ENCODE measurements at regions not wholly inside any gene's neighbourhood (a gene's known extent, or its start where the extent isn't known, plus 50 kb on each side); places are given as distances from the start of the nearest gene placed in this dataset.

DNA sequence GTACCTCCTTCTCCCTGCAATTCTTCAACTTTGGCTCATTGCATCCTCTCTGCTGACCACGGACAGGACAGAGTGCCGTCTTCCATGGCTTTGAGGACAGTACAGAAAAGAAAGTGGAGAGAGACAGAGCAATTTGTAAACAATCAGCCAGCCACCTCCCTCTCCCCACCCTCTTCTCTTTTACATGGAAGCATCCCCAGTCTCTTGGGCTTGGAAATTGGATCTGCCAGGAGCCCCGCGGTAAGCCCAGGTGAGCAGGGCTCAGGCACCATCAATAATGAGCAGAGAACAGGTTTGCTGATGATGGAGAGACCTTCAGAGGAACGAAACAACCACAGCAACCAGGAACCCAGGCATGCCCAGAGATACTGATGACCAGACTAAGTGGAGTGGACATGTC lies 194.9 kb upstream of the TNRC6C start:
- DNase-seq: no peak

DNA sequence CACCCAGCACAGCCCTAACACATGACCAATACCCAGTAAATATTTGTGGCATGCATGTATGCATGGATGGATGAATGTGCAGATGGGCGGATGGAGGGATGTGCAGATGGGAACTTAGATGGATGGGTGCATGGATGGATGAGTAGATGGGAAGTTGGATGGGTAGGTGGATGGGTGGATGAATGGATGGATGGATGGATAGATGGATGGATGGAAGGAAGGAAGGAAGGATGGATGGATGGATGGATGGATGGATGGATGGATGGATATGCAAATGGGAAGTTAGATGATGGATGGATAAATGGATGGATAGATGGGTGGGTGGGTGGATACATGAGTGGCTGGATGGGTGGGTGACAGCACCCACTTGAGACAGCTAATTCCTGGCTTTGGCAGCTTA lies 193.2 kb upstream of the TNRC6C start:
- no peak for DNase-seq

DNA sequence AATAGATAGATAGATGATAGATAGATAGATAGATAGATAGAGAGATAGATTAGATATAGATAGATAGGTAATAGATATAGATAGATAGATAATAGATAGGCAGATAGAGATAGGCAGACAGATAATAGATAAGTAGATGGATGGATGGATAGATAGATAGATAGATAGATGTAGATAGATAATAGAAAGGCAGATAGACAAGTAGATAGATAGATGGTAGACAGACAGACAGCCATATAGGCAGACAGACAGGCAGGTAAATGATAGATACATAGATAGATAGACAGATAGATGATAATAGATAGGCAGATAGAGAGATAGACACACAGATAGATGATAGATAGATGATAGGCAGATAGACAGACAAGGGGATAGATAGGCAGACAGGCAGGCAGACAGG lies 191.4 kb upstream of the TNRC6C start:
- DNase-seq: no peak

DNA sequence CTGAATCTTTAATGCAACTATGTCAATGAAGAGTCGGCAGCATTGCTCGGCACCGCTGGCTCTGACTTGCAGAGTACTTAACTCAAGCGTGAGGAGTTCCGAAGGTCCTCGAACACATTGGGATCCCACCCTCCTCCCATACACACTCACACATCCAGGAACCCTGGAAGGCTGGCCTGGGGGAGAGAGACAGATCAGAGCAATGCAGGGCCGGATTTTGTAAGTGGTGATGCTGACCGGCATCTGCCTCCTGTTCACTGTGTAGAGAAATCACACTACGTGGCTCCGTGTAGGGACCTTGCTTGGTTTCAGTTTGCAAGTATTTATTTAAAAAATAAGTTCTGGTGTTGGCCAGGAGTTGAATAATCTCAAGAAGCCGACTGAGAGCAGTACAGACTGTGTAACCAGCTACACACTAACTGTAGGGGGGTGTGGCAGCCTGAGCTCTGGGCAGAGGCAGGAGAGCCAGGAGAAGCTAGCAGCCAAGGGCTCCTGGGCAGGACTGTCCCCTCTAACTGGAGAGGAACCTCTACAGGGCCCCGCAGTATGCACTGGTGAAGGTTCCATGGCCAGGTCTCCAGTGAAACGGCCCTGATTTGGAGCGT lies 190.2 kb upstream of the TNRC6C start:
- no peak for DNase-seq

DNA sequence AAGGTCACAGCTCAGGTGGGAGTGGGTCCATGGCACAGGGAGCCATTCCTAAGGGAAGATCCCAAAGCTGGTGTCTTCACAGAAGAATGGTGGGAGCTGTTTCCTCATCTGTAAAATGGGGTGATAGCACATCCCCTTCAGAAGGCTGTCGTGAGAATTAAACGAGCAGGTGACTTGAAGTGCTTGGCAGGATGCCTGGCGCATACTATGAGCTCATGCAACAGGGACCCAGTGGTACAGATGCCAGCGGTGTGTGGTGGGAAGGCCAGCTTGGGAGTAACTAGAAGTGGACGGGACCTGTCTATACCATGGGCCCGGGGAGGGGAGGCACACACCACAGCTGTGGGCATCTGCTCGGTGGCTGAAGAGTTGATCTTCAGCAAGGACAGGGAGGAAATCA lies 189.3 kb upstream of the TNRC6C start:
- no peak for DNase-seq

DNA sequence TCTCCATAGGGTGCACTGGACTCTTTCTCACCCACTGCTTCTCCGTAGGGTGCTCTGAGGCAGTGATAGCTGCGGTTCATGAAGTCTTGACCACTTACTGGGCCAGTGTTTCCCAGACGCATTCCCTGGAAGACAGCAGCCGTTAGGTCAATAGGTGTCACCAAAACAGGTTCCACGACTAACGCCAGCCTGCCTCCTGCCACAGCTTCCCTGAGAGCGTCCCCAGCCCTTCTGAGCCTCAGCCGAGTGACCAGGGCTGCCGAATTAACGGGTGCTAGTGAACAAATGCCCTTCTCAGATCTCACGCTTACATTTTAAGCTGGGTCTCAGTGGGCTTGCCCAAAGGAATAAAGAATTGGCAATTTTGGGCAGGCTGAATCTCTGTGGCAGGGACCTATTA lies 188.7 kb upstream of the TNRC6C start:
- no peak for DNase-seq

DNA sequence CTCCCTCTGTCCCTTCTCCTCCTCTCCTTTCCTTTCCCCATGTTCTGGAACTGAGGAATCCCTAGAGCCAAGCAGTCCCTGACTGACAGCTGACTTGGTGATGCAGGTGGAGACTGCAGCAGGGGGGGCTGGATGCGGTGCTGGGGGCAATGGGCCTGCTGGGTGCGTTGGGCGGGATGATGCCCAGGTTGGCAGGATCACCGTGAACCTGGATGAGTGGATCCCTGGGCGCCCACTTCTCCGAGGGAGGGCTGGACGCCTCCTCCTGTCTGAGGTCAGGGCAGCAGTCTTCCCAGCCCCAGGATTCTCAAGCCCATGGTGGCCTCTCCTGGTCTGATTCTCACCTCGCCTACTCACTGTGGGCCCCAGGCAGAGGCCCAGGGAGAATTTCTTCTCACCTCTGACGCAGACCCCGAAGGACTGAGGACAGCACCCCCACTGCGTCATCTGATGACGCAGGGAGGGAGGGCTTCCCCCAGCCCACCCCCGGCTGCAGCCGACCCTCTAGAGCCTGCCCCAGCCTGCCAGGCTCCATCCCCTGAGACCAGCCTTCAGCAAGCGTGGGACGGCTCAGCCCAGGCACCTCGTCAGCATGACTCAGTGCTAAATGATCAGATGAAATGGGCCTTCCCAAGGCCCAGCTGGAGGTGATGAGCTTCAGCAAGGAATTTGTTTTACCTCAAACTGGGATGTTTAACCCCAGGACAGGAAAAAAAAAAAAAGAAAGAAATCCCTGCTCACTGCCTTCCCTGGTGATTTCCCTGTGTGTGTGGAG lies 188.0 kb upstream of the TNRC6C start:
- no peak for DNase-seq

DNA sequence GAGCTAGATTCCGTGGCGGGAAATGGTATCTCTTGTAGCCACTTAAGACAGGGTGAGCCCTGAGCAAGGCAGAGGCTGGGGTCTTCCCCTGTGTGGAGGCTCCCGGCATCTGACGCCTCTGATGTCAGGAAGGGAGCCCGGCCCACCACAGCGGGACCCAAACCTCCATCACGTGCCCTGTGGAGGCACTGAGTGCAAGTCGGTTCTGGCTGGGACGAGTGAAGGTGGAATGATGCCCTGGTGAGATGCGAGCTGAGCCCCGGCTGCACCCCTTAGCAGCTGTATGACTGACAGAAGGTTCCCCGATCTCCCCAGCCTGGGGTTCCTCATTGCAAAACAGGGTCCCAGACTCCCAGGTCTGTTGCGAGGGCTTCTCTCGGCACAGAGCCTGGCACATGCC lies 187.4 kb upstream of the TNRC6C start:
- no peak for DNase-seq

DNA sequence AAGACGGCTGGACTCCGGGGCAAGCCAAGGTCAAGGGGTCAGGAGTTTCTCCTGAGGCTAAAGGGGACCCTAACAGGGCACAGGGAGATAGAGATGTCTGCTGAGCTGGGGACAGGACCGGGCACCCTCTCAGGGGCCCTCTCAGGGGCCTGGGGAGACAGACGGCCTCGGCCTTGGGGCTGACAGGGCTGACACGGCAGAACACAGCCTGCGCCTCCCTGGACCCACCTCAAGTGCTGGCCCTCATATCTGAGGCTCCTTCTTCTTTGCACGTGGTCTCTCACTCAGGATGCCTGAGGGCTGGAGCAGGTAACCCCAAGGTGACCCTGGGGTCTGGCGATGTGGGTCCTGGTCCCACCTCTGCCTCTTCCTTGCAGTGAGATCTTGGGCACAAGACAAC lies 186.9 kb upstream of the TNRC6C start:
- DNase-seq: no peak

DNA sequence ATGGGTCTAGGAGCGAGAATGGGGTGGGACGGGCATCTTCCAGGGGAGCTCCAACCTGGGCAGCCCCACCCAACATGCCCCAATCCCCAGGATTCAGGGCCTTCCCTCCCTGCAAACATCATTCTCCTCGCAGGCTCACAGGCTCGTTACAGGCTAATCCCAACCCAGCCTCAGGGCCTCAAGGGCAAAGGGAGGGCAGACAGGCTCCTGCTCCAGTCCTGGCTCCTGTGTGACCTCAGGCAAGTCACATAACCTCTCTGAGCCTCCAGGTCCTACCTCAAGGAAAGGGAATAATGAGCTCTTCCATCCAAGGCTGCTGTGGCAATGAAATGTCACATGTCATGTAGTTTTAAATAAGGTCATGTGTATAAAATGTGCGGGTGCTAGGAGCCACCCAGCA lies 186.5 kb upstream of the TNRC6C start:
- no peak for DNase-seq

DNA sequence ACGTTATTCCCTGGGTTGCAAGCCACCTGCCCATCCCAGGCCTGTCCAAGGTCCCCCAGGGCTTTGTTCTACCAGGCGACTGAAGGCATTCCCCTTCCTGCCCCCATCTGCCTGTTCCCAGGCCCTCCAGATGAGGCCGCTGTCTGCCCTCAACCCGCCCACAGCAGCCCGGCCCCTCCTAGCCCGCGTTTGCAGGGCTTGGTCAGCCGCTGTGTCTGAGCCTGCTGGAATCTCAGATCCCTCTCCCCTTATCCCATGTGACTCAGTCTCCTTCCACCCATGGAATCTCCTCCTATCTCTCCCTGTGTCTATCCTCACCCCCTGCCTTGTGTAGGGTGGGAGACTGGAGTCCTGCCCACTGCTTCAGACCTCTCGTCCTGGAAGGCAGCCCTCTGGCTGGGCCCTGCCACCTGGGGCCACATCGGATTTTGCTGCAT lies 186.0 kb upstream of the TNRC6C start:
- peak; percentile 67 for DNase-seq

DNA sequence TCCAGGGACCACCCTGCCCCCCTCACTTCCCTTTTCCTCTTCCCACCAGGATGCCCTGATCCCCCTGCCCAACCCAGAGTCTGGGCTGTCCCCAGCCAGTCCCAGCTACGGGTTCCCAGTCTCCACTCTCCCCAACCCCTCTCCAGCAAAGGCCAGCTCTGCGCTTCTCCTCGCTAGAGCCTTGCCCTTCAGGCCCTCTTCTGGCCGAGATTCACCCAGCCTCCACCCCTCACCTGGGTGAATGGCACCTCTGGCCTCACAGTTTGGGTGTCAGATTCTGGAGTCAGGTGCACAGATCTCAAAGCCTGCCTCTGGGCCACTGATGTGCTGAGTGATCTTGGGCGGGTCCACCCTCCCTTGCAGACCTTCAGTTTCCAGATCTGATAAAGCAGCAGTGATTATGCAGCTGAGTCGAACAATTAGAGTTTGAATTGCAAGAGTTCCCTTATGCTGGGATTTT lies 185.6 kb upstream of the TNRC6C start:
- no peak for DNase-seq

DNA sequence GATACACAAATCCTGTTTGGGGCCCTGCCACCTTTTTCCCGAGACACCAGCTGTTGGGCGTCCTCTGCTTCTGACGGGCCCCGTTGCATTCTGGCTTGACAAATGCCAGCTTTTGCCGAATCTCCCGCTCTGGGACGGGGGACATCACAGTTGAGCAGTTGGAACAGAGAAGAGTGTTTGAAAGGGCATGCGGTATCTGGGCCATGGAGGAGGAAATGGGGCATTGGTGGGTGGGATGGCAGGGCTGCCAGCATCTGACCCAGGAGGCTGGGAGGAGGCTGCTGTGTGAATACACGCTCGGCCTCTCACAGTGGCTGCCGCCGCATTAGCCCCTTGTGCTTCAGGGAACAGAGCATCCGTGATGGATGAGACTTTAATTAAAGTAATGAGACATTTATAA lies 184.3 kb upstream of the TNRC6C start:
- DNase-seq: no peak

DNA sequence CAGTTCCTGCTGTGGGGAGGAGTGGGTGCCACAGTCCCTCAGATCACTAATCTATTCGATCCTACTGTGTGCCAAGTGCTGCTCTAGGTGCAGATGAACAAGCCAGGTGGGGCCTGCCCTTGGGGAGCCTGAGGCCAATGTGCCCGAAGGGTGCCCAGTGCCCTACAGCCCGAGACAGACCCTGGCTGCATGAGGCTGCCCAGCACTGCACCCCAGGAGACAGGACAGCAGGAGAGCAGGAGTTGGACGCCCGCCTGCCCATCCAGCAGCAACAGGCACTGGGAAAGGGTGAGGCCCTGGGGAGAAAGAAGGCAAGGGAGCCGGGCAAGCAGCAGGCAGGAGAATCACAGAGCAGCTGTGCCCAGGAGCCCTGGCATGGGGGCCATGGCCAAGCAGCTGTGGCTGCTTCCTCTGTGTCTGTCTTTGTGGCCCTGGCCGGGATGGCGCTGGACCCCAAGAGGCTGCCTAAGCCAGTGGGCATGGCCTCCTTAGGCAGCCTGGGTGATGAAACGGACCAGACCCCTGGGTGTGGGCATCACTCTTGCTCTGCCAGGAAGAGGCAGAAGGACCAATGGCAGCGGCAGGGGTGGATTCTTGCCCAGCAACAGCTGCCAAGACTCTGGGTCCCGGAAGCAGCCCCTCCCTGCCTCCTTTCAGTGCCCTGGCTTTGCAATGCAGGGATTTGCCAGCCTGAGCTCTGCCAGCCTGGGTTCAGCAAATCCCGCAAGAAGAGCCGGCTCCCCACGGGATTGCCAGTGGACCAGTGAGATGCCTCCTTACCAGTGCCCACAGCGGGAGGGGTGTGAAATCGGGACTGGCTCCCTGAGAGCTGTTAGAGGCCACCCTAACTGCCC lies 179.6 kb upstream of the TNRC6C start:
- DNase-seq: no peak

DNA sequence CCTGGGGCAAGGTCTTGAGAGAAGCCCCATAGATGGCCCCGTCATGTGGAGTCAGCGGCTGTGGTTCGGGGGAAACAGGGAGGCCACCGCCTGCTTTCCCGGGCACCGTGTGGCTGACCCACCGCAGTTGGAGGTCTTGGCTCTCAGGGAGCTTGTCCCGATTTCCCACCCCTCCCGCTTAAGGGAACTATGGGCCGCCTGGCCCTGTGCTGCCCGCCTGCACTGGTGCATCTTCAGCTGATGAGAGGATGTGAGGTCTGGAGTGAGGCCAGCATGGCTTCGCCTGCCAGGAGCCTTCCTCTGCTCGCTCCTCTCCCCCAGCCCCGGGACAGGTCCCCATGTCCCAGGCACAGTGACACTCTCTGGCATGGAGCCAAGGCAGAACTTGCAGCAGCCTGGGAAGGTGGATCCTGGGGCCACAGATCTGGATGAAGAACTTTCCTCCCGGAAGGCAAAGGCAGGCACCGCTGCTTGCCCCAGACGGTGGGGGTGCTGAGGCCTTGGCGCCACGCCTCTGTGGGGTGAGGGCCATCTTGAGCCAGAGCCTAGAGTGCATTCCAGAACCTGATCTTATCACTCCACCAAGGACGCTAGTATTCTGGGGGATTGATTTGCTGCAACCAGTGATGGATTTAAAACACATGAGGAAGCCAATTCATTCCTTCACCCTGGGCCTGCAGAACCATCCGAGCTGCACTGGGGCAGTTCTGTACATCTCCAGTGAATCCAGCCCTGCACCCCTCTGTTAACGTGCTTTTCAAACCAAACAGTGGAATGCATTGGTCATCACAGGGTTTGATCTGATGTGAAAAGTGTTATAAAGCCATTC lies 178.6 kb upstream of the TNRC6C start:
- no peak for DNase-seq

DNA sequence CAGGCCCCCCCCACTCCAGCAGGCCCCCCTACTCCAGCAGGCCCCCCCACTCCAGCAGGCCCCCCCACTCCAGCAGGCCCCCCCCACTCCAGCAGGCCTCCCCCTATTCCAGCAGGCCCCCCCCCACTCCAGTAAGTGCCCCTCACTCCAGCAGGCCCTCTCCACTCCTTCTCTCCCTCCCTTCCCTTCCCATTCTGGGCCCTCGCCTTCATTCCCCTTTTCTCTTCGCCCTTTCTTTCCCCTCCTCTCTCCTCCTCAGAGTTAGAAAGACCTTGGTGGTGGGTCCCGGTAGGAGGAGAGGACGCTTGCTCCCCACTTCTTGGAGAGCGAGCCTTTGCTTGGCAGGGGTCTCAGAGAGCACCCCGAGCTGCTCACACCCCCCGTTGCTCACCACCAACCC lies 177.0 kb upstream of the TNRC6C start:
- DNase-seq: no peak

DNA sequence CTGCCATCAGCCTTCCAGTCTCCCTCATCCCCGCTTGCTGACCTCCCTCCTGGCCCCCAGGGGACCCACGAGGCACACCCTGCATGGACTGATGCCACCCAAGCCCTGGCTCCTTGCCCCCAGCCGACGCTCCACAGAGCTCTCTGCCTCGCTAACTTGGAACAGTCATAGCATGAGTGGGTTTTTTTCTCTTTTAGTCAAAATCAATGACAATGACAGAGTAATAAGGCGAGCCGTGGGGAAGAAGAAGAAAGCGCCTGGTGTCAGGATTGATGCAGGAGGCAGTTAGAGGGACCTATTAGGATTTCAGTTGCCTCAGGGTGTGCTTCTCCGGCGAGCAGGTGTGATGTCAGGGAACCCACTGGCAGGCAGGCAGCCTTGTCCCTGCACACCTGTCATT lies 176.3 kb upstream of the TNRC6C start:
- DNase-seq: no peak

DNA sequence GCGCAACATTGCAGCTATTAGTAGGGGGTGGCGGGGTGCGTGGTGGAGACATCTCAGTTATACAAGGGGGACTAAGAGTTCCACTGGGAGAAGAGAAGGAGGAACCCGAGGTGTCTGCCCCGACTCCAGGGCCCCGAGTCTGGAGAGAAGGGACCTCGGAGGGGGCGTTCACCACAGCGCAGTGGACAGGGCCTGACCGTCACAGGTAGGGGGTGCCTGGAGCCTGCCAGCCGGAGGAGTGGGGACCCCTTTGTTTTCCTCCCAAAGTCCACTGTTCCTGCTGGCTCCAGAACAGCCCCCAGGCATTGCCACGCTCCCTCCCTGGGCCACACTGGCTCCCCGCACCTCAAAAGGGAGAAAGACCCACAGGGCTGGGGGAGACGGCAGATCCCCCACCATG lies 175.9 kb upstream of the TNRC6C start:
- no peak for DNase-seq

DNA sequence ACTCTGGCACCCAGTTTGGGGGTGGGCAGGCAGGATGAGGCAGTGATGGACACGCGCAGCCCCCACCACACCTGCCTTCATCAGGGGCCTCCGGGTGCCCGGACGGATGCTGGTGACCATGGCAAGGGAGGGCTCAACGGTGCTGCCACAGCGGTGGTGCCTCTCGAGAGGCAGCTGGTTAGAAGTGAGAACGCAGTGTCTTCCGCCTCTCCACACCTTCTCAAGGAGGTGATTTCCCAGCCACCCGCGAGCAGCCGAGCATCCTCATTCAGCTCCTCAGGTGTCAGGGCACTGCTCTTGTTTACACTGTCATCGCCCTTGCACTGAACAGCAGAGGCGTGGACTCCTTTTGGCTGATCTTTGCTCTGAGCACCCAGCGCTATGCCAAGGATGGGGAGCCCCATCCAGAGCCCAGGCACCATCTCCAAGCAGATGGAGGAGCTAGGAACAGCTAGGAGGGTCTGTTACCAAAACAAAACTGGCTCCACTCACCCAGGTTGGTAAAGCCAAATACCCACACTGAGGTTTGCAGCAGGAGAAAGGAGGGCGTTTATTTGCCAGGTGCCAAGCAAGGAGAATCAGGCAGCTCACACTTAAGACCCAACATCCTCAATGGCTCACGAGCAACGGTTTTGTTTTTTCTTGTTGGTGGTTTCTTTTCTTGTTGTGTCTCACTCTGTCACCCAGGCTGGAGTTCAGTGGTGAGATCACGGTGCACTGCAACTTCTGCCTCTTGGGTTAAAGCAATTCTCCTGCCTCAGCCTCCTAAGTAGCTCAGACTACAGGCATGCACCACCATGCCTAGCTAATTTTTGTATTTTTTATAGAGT lies 174.3 kb upstream of the TNRC6C start:
- peak; percentile 62 for DNase-seq

DNA sequence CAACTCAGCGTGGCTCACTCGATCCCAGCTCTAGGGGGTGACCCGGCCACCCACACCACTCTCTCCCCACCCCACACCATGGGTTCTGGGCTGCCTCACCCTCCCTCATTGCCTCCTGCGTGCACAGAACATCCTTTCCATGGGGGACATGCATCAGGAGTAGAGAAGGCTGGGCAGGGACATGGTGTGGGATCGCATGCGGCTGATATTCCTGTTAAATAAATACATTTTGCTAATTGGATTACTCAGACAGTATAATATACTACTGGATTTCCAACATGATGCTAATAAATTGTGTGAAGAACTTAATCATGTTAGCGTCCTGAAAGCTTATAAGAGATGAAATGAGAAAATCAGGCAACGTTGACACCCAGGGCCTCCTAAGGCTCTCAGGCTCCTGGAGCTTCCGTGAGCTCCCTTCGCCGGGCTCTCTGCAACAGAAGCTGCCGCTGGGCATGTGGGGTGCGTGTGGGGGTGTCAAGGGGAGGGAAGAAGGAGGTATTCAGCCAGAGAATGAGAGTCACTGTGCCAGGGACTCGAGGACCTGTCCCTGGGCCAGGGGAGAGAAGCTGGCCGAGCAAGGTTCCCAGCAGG lies 173.1 kb upstream of the TNRC6C start:
- DNase-seq: no peak

DNA sequence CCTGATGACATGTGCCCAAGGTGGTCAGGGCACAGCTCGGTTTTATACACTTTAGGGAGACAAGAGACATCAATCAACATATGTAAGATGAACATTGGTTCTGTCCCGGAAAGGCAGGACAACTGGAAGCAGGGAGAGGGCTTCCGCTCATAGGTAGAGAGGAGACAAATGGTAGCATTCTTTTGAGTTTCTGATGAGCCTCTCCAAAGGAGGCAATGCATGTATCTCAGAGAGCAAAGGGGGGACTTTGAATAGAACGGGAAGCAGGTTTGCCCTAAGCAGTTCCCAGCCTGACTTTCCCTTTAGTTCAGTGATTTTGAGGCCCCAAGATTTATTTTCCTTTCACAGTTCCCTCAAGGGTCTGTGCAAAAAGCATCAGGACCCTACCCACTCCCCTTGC lies 172.4 kb upstream of the TNRC6C start:
- DNase-seq: no peak

Data from stimulated activated CD4-positive, alpha-beta T cell treated with anti-CD3 and anti-CD28 coated beads, Interleukin-4, amount 100 ng/mL, for 1 hour (primary cell).